IPS-20b (cell line): ENCODE measurements at regions not wholly inside any gene's neighbourhood (a gene's known extent, or its start where the extent isn't known, plus 50 kb on each side); places are given as distances from the start of the nearest gene placed in this dataset.

Experiments
- H3K27ac ChIP-seq: one replicate; pipeline ENCODE4 v1.5.1; 2013; ENCODE audit warnings: low read length
- H3K27me3 ChIP-seq: 2 replicates; pipeline ENCODE4 v1.6.1; 2013; ENCODE audit warnings: mild to moderate bottlenecking, low read length, inconsistent platforms; ENCODE audit not compliant: insufficient read depth
- H3K36me3 ChIP-seq: 2 replicates; pipeline ENCODE4 v1.6.1; 2013; ENCODE audit warnings: low read depth, mild to moderate bottlenecking, inconsistent platforms, low read length, moderate library complexity; ENCODE audit not compliant: insufficient read depth
- H3K4me1 ChIP-seq: 2 replicates; pipeline ENCODE4 v1.6.1; 2013; ENCODE audit warnings: mild to moderate bottlenecking, control low read depth, inconsistent platforms, low read length, moderate library complexity; ENCODE audit not compliant: insufficient read depth
- H3K4me3 ChIP-seq: 2 replicates; pipeline ENCODE4 v1.5.1; 2013; ENCODE audit warnings: mild to moderate bottlenecking, low read length, inconsistent platforms
- H3K9ac ChIP-seq: 2 replicates; pipeline ENCODE4 v1.6.1; 2013; ENCODE audit warnings: low read depth, mild to moderate bottlenecking, inconsistent platforms, low read length, moderate library complexity
- H3K9me3 ChIP-seq: 2 replicates; pipeline ENCODE4 v1.6.1; 2013; ENCODE audit warnings: mild to moderate bottlenecking, low read depth, low read length, inconsistent platforms; ENCODE audit not compliant: insufficient read depth

GRCh38 chr15:70206668-70207067 is 109.0 kb upstream of the TLE3 start:
- Histone ChIP-seq H3K27ac (no peak overlapping the region), H3K4me1 (no peaks in the 10 kb centered on the region), H3K4me3 (no peak overlapping the region), H3K36me3 (no peaks in the 10 kb centered on the region), H3K9ac (no peak overlapping the region), H3K9me3 (no peaks in the 10 kb centered on the region), H3K27me3 (no peaks in the 10 kb centered on the region)

GRCh38 chr15:70204652-70205051 is 106.9 kb upstream of the TLE3 start:
- no peak overlapping the region for H3K27ac ChIP-seq
- no peaks in the 10 kb centered on the region for H3K4me1 ChIP-seq
- H3K9ac ChIP-seq: no peak overlapping the region

GRCh38 chr15:70203981-70204560 is 106.4 kb upstream of the TLE3 start:
- Histone ChIP-seq H3K9ac (no peak overlapping the region), H3K27ac (no peak overlapping the region), H3K27me3 (no peaks in the 10 kb centered on the region), H3K4me3 (no peak overlapping the region), H3K36me3 (no peaks in the 10 kb centered on the region), H3K4me1 (peaks cover 4% of the 10 kb centered on the region; the same call in 1 of the 2 replicates), H3K9me3 (no peaks in the 10 kb centered on the region)

More at GRCh38 chr15:70204652-70205051, 106.9 kb upstream of the TLE3 start:
- Histone ChIP-seq H3K36me3 (no peaks in the 10 kb centered on the region), H3K27me3 (no peaks in the 10 kb centered on the region), H3K9me3 (no peaks in the 10 kb centered on the region), H3K4me3 (no peak overlapping the region)

GRCh38 chr15:70202756-70203155 is 105.0 kb upstream of the TLE3 start:
- H3K9me3 ChIP-seq: no peaks in the 10 kb centered on the region
- H3K27ac ChIP-seq: no peak overlapping the region
- H3K4me3 ChIP-seq: no peak overlapping the region
- H3K36me3 ChIP-seq: no peaks in the 10 kb centered on the region
- no peak overlapping the region for H3K9ac ChIP-seq
- H3K27me3 ChIP-seq: no peaks in the 10 kb centered on the region
- H3K4me1 ChIP-seq: peaks cover 5% of the 10 kb centered on the region; the same call in 1 of the 2 replicates

GRCh38 chr15:70201425-70201775 is 103.7 kb upstream of the TLE3 start:
- Histone ChIP-seq H3K36me3 (no peaks in the 10 kb centered on the region), H3K9ac (no peak overlapping the region), H3K27ac (no peak overlapping the region), H3K27me3 (no peaks in the 10 kb centered on the region), H3K4me3 (no peak overlapping the region), H3K4me1 (peaks cover 11% of the 10 kb centered on the region; the same call in 1 of the 2 replicates), H3K9me3 (no peaks in the 10 kb centered on the region)

GRCh38 chr15:70200511-70201424 is 103.1 kb upstream of the TLE3 start:
- Histone ChIP-seq H3K27ac (no peak overlapping the region), H3K36me3 (no peaks in the 10 kb centered on the region), H3K9ac (no peak overlapping the region), H3K4me1 (peaks cover 17% of the 10 kb centered on the region; the same call in 1 of the 2 replicates), H3K4me3 (no peak overlapping the region), H3K27me3 (no peaks in the 10 kb centered on the region), H3K9me3 (no peaks in the 10 kb centered on the region)

- no peaks in the 10 kb centered on the region for H3K27me3 ChIP-seq
- peaks cover 17% of the 10 kb centered on the region; the same call in 1 of the 2 replicates for H3K4me1 ChIP-seq
- no peak overlapping the region for H3K4me3 ChIP-seq
- H3K27ac ChIP-seq: no peak overlapping the region
- H3K36me3 ChIP-seq: no peaks in the 10 kb centered on the region
- no peaks in the 10 kb centered on the region for H3K9me3 ChIP-seq
- H3K9ac ChIP-seq: no peak overlapping the region
Measured at GRCh38 chr15:70199540-70200410, 102.1 kb upstream of the TLE3 start.

- Histone ChIP-seq H3K36me3 (no peaks in the 10 kb centered on the region), H3K9me3 (no peaks in the 10 kb centered on the region), H3K27me3 (no peaks in the 10 kb centered on the region), H3K4me1 (peaks cover 17% of the 10 kb centered on the region; the same call in 1 of the 2 replicates), H3K9ac (no peak overlapping the region), H3K4me3 (no peak overlapping the region), H3K27ac (no peak overlapping the region)
Measured at GRCh38 chr15:70199124-70199482, 101.4 kb upstream of the TLE3 start.

- peaks cover 17% of the 10 kb centered on the region; the same call in 1 of the 2 replicates for H3K4me1 ChIP-seq
- no peaks in the 10 kb centered on the region for H3K36me3 ChIP-seq
- H3K4me3 ChIP-seq: no peak overlapping the region
- no peaks in the 10 kb centered on the region for H3K9me3 ChIP-seq
- no peaks in the 10 kb centered on the region for H3K27me3 ChIP-seq
- H3K9ac ChIP-seq: no peak overlapping the region
- H3K27ac ChIP-seq: no peak overlapping the region
Measured at GRCh38 chr15:70198441-70199123, 100.9 kb upstream of the TLE3 start.

GRCh38 chr15:70197945-70198361 is 100.2 kb upstream of the TLE3 start:
- Histone ChIP-seq H3K27me3 (no peaks in the 10 kb centered on the region), H3K4me1 (peaks cover 17% of the 10 kb centered on the region; the same call in 1 of the 2 replicates), H3K36me3 (no peaks in the 10 kb centered on the region), H3K9me3 (no peaks in the 10 kb centered on the region), H3K4me3 (no peak overlapping the region), H3K9ac (no peak overlapping the region), H3K27ac (no peak overlapping the region)

GRCh38 chr15:70197318-70197944 is 99.7 kb upstream of the TLE3 start:
- Histone ChIP-seq H3K27me3 (no peaks in the 10 kb centered on the region), H3K27ac (no peak overlapping the region), H3K4me1 (peaks cover 17% of the 10 kb centered on the region; the same call in 1 of the 2 replicates), H3K9me3 (no peaks in the 10 kb centered on the region), H3K36me3 (no peaks in the 10 kb centered on the region), H3K4me3 (no peak overlapping the region), H3K9ac (no peak overlapping the region)
